ENCODE measurements at regions not wholly inside any gene's neighbourhood (a gene's known extent, or its start where the extent isn't known, plus 50 kb on each side); places are given as distances from the start of the nearest gene placed in this dataset.

DNA sequence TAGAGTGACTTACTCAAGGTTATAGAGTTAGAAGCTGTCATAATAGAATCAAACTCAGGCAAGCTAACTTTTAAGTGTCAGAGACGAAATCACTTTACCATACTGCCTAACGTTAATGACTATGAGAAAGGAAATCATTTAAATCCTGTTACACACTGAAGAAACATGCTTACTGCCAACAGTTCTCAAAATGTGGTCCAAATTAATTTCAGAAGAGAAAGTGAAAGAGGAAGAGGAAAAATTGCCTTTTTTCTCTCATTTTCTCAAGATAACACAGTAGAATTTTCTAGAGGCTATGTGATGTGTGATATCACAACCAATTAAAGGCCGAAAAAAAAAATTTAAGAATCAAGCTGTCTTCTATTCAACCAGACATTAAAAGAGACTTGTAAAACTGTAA, 1362.7 kb upstream of the CHAC2 start:
- Histone ChIP-seq H3K27ac (no peak overlapping the region), H3K9ac (no peak overlapping the region), H3K9me3 (ENCODE audit: low read depth) (no peaks in the 10 kb centered on the region), H3K4me3 (no peak overlapping the region), H3K27me3 (replicated peaks; ENCODE audit: insufficient read depth) (no peaks in the 10 kb centered on the region), H3K79me2 (ENCODE audit: insufficient read depth) (no peaks in the 10 kb centered on the region), H2AFZ (no peak overlapping the region), H3F3A (ENCODE audit: insufficient read depth) (no peaks in the 10 kb centered on the region), H3K4me2 (ENCODE audit: unreplicated experiment) (no peak overlapping the region), H4K20me1 (ENCODE audit: insufficient read depth) (no peaks in the 10 kb centered on the region), H3K4me1 (ENCODE audit: insufficient read depth) (no peaks in the 10 kb centered on the region), H3K36me3 (ENCODE audit: low read depth) (no peaks in the 10 kb centered on the region), H3K9me2 (ENCODE audit: insufficient read depth) (no peaks in the 10 kb centered on the region)
- 12 to 14% methylated on average over 3 of the region's 3 CpGs for WGBS, 2 experiments (ENCODE audit: low coverage in 1 of 2, low lambda C conversion rate in 2 of 2, missing lambda C conversion rate in 2 of 2)
- in situ Hi-C loops (cut with MboI): no loop called here
- TF ChIP-seq EZH2 (IDR thresholded peaks at IDR 0.05; ENCODE audit: insufficient read depth, poor library complexity, severe bottlenecking) (no peak), EZH2phosphoT487 (IDR thresholded peaks at IDR 0.05; ENCODE audit: insufficient read depth, low read depth) (no peak)
- no peak for DNase-seq

DNA sequence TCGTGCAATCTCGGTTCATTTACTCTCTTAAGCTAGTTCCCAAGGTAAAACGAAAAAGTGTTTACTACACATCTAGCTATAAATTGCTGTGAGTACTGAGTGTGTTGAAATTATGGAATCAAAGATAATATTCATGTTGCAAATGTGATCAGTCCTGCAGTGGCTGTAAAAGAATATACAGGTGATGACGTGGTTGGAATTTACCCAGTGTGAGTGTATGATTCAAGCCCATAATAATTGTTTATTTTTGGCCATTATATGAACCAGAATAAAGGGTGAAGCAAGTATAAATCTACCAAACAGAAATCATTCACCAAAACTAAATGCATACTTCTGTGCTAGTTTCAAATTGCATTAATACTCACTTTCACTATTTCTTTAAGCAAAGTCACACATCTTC, 1363.6 kb upstream of the CHAC2 start:
- DNase-seq: no peak
- Histone ChIP-seq H3K9me2 (ENCODE audit: insufficient read depth) (no peaks in the 10 kb centered on the region), H3K9me3 (ENCODE audit: low read depth) (no peaks in the 10 kb centered on the region), H3K4me3 (no peak overlapping the region), H3K27me3 (replicated peaks; ENCODE audit: insufficient read depth) (no peaks in the 10 kb centered on the region), H3K9ac (no peak overlapping the region), H3K4me2 (ENCODE audit: unreplicated experiment) (no peak overlapping the region), H4K20me1 (ENCODE audit: insufficient read depth) (no peaks in the 10 kb centered on the region), H3F3A (ENCODE audit: insufficient read depth) (no peaks in the 10 kb centered on the region), H2AFZ (no peak overlapping the region), H3K79me2 (ENCODE audit: insufficient read depth) (no peaks in the 10 kb centered on the region), H3K4me1 (ENCODE audit: insufficient read depth) (no peaks in the 10 kb centered on the region), H3K36me3 (ENCODE audit: low read depth) (no peaks in the 10 kb centered on the region), H3K27ac (no peak overlapping the region)
- TF ChIP-seq EZH2 (IDR thresholded peaks at IDR 0.05; ENCODE audit: insufficient read depth, poor library complexity, severe bottlenecking) (no peak), EZH2phosphoT487 (IDR thresholded peaks at IDR 0.05; ENCODE audit: insufficient read depth, low read depth) (no peak)
- 41 to 42% methylated on average over 4 of the region's 4 CpGs for WGBS, 2 experiments (ENCODE audit: low coverage in 1 of 2, low lambda C conversion rate in 2 of 2, missing lambda C conversion rate in 2 of 2)
- in situ Hi-C loops (cut with MboI): no loop called here

DNA sequence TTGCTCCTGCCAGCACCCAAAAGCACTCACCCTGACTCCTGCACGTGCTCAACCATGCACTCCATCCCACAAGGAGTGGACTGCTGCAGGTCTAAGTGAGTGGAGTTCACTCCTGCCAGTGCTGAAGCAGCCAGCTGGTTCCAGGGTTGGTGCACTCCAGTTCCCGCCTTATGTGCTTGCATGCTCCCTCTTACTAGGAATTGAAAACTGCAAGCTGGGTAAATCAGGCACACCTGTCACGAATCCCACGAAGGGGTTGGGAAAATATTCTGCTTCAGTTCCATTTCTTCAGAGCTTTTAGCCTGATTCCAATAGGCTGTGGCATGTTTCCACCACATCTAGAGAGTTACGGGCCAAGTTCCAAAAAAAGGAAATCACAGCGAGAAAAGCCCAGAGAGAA, 1365.5 kb upstream of the CHAC2 start:
- no peaks in the 10 kb centered on the region for H3K27me3 ChIP-seq (replicated peaks; ENCODE audit: insufficient read depth)
- H3K9ac ChIP-seq: no peak overlapping the region
- H3K4me3 ChIP-seq: no peak overlapping the region
- in situ Hi-C loops (cut with MboI): no loop called here
- DNase-seq: no peak
- no peaks in the 10 kb centered on the region for H3K36me3 ChIP-seq (ENCODE audit: low read depth)
- 28 to 30% methylated on average over 6 of the region's 6 CpGs for WGBS, 2 experiments (ENCODE audit: low coverage in 1 of 2, low lambda C conversion rate in 2 of 2, missing lambda C conversion rate in 2 of 2)
- H3K9me3 ChIP-seq (ENCODE audit: low read depth): no peaks in the 10 kb centered on the region
- H3K9me2 ChIP-seq (ENCODE audit: insufficient read depth): no peaks in the 10 kb centered on the region
- H4K20me1 ChIP-seq (ENCODE audit: insufficient read depth): no peaks in the 10 kb centered on the region
- H3K4me1 ChIP-seq (ENCODE audit: insufficient read depth): no peaks in the 10 kb centered on the region
- no peaks in the 10 kb centered on the region for H3K79me2 ChIP-seq (ENCODE audit: insufficient read depth)
- H3F3A ChIP-seq (ENCODE audit: insufficient read depth): no peaks in the 10 kb centered on the region
- TF ChIP-seq EZH2phosphoT487 (IDR thresholded peaks at IDR 0.05; ENCODE audit: insufficient read depth, low read depth): no peak
- TF ChIP-seq EZH2 (IDR thresholded peaks at IDR 0.05; ENCODE audit: insufficient read depth, poor library complexity, severe bottlenecking): no peak
- no peak overlapping the region for H3K27ac ChIP-seq
- H2AFZ ChIP-seq: no peak overlapping the region
- no peak overlapping the region for H3K4me2 ChIP-seq (ENCODE audit: unreplicated experiment)

DNA sequence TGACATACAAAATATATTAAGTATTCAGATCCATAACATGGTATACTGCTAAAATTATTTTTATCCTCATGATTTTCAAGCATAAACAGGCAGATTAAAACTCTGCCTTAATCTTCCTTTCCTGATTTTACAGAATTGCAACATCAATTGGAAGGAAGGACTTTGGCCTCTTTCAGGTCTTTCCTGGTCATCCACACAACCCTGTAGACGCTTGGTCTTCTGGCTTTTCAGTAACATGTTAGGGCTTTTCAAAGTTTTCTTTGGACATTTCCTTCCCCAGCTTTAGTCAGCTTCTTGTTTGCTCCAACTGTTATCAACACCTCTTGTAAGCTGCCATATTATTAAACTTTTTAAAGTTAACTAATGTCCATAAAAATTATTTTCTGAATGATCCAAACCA, 1364.9 kb upstream of the NRXN1 start:
- in situ Hi-C loops (cut with MboI): no loop called here
- Histone ChIP-seq H3K9ac (no peak overlapping the region), H3K9me3 (ENCODE audit: low read depth) (no peaks in the 10 kb centered on the region), H3K4me2 (ENCODE audit: unreplicated experiment) (no peak overlapping the region), H2AFZ (no peak overlapping the region), H3K9me2 (ENCODE audit: insufficient read depth) (no peaks in the 10 kb centered on the region), H3K4me3 (no peak overlapping the region), H3F3A (ENCODE audit: insufficient read depth) (no peaks in the 10 kb centered on the region), H3K36me3 (ENCODE audit: low read depth) (no peaks in the 10 kb centered on the region), H3K79me2 (ENCODE audit: insufficient read depth) (no peaks in the 10 kb centered on the region), H4K20me1 (ENCODE audit: insufficient read depth) (no peaks in the 10 kb centered on the region), H3K27me3 (replicated peaks; ENCODE audit: insufficient read depth) (no peaks in the 10 kb centered on the region), H3K4me1 (ENCODE audit: insufficient read depth) (no peaks in the 10 kb centered on the region), H3K27ac (no peak overlapping the region)
- DNase-seq: no peak
- TF ChIP-seq EZH2 (IDR thresholded peaks at IDR 0.05; ENCODE audit: insufficient read depth, poor library complexity, severe bottlenecking) (no peak), EZH2phosphoT487 (IDR thresholded peaks at IDR 0.05; ENCODE audit: insufficient read depth, low read depth) (no peak)
- 10 to 19% methylated on average over 1 of the region's 1 CpG for WGBS, 2 experiments (ENCODE audit: low coverage in 1 of 2, low lambda C conversion rate in 2 of 2, missing lambda C conversion rate in 2 of 2)

DNA sequence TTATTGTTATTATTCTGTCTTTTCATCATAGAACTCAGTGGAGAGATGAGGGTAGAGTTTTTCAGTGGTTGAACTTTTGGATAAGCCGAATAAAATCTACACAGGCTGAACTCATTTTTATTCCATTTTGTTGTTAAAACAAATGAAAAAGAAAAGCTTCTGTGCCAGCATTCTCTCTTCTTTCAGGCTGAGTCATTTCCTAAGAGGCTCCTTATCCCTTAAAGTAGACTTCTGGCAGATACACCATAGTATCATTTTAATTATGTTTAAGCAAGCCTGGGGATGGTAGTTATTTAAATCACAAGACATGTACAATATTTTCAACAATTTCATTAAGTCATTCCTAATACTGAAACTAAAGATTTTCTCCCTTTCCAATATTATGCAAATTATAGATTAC, 1364.0 kb upstream of the NRXN1 start:
- Histone ChIP-seq H3K9ac (no peak overlapping the region), H2AFZ (no peak overlapping the region), H4K20me1 (ENCODE audit: insufficient read depth) (no peaks in the 10 kb centered on the region), H3K4me1 (ENCODE audit: insufficient read depth) (no peaks in the 10 kb centered on the region), H3F3A (ENCODE audit: insufficient read depth) (no peaks in the 10 kb centered on the region), H3K27me3 (replicated peaks; ENCODE audit: insufficient read depth) (no peaks in the 10 kb centered on the region), H3K9me3 (ENCODE audit: low read depth) (no peaks in the 10 kb centered on the region), H3K27ac (no peak overlapping the region), H3K36me3 (ENCODE audit: low read depth) (no peaks in the 10 kb centered on the region), H3K4me2 (ENCODE audit: unreplicated experiment) (no peak overlapping the region), H3K4me3 (no peak overlapping the region), H3K9me2 (ENCODE audit: insufficient read depth) (no peaks in the 10 kb centered on the region), H3K79me2 (ENCODE audit: insufficient read depth) (no peaks in the 10 kb centered on the region)
- TF ChIP-seq EZH2 (IDR thresholded peaks at IDR 0.05; ENCODE audit: insufficient read depth, poor library complexity, severe bottlenecking) (no peak), EZH2phosphoT487 (IDR thresholded peaks at IDR 0.05; ENCODE audit: insufficient read depth, low read depth) (no peak)
- in situ Hi-C loops (cut with MboI): no loop called here
- 4 to 13% methylated on average over 1 of the region's 1 CpG for WGBS, 2 experiments (ENCODE audit: low coverage in 1 of 2, low lambda C conversion rate in 2 of 2, missing lambda C conversion rate in 2 of 2)
- peak; percentile 0 for DNase-seq

Data from GM23248 (cell line).